Hindlimb muscle (tissue), 1 donor: ENCODE measurements at regions not wholly inside any gene's neighbourhood (a gene's known extent, or its start where the extent isn't known, plus 50 kb on each side); places are given as distances from the start of the nearest gene placed in this dataset.
A peak's percentile ranks its signal among the peaks of the same experiment; 100 is the strongest.
"Not testable (repeated sequence)": the region's sequence is repeated elsewhere in the genome, so short reads cannot be mapped to it uniquely, and the experiment has no call there.

Source experiments
- DNase-seq: peaks from one replicate; pipeline ENCODE4 v3.0.0-alpha.2; 2013

- DNase-seq = no peak
Observed at GRCh38 chr9:38342532-38342931, 50.0 kb upstream of the ALDH1B1 start.

- no peak for DNase-seq
Observed at GRCh38 chr9:38342096-38342495, 50.4 kb upstream of the ALDH1B1 start.

GRCh38 chr9:38339496-38339895, 53.0 kb upstream of the ALDH1B1 start:
- peak; percentile 90 for DNase-seq

GRCh38 chr9:38339087-38339486, 53.4 kb upstream of the ALDH1B1 start:
- no peak for DNase-seq

GRCh38 chr9:38338342-38339018, 54.0 kb upstream of the ALDH1B1 start:
- DNase-seq = no peak

- DNase-seq = no peak
Observed at GRCh38 chr9:38337706-38338264, 54.7 kb upstream of the ALDH1B1 start.

GRCh38 chr9:38337181-38337580, 55.3 kb upstream of the ALDH1B1 start:
- no peak for DNase-seq

GRCh38 chr9:38336341-38336740, 56.2 kb upstream of the ALDH1B1 start:
- no peak for DNase-seq

GRCh38 chr9:38335686-38336085, 56.8 kb upstream of the ALDH1B1 start:
- DNase-seq = no peak

GRCh38 chr9:38334234-38334633, 58.3 kb upstream of the ALDH1B1 start:
- DNase-seq = no peak

- no peak for DNase-seq
Observed at GRCh38 chr9:38333047-38333446, 59.5 kb upstream of the ALDH1B1 start.

- DNase-seq = no peak
Observed at GRCh38 chr9:38332625-38333024, 59.9 kb upstream of the ALDH1B1 start.

GRCh38 chr9:38331141-38331540, 61.4 kb upstream of the ALDH1B1 start:
- DNase-seq = no peak

- no peak for DNase-seq
Observed at GRCh38 chr9:38329968-38330367, 62.5 kb upstream of the ALDH1B1 start.

GRCh38 chr9:38328765-38329164, 63.7 kb upstream of the ALDH1B1 start:
- no peak for DNase-seq

GRCh38 chr9:38326122-38326521, 66.4 kb upstream of the ALDH1B1 start:
- no peak for DNase-seq

- not testable (repeated sequence) for DNase-seq
Observed at GRCh38 chr9:38324213-38324612, 68.3 kb upstream of the ALDH1B1 start.

GRCh38 chr9:38322937-38323336, 69.6 kb upstream of the ALDH1B1 start:
- no peak for DNase-seq

- DNase-seq = no peak
Observed at GRCh38 chr9:38319496-38320173, 72.9 kb upstream of the ALDH1B1 start.

- peak; percentile 46 for DNase-seq
Observed at GRCh38 chr9:38318759-38319495, 73.6 kb upstream of the ALDH1B1 start.

GRCh38 chr9:38316166-38316780, 76.2 kb upstream of the ALDH1B1 start:
- no peak for DNase-seq

GRCh38 chr9:38315085-38315595, 77.4 kb upstream of the ALDH1B1 start:
- DNase-seq = no peak

- no peak for DNase-seq
Observed at GRCh38 chr9:38313421-38313820, 79.1 kb upstream of the ALDH1B1 start.
